22Rv1 (cell line): ENCODE measurements at regions not wholly inside any gene's neighbourhood (a gene's known extent, or its start where the extent isn't known, plus 50 kb on each side); places are given as distances from the start of the nearest gene placed in this dataset.

ENCODE experiments used
- H3K27ac ChIP-seq: fragments of 450-650 bp; 2 replicates; pipeline ENCODE4 v1.5.1; 2017
- ZFX ChIP-seq: fragments of 450-650 bp; IDR thresholded peaks from 2 replicates; pipeline ENCODE4 v1.6.1; 2017; ENCODE audit warnings: antibody characterized with exemption, borderline replicate concordance
- TF ChIP-seq, protein P1 (sequence below): fragments of 450-650 bp; IDR thresholded peaks from 2 replicates; pipeline ENCODE4 v1.5.1; 2017; ENCODE audit warnings: mild to moderate bottlenecking

DNA sequence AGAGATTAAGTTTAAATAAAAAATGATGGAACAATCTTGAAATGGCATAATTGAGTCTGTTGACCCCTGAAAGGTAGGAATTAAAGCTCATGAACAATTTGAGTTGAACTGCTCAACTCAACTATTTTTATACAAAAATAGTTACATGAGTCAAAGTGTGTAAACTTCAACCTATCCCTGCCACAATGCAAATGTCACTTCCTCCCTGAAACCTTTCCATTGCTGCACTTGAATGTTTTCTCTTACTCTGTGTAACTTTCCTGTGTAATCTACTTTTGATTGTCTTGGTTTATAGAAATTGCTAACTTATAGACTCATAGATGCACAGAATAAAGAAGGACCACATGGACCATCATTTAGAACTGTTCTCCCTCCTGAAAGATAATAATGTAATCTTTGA lies 218.5 kb downstream of the GBA3 start:
- no peak for TF ChIP-seq ZFX
- TF ChIP-seq, protein P1, sequence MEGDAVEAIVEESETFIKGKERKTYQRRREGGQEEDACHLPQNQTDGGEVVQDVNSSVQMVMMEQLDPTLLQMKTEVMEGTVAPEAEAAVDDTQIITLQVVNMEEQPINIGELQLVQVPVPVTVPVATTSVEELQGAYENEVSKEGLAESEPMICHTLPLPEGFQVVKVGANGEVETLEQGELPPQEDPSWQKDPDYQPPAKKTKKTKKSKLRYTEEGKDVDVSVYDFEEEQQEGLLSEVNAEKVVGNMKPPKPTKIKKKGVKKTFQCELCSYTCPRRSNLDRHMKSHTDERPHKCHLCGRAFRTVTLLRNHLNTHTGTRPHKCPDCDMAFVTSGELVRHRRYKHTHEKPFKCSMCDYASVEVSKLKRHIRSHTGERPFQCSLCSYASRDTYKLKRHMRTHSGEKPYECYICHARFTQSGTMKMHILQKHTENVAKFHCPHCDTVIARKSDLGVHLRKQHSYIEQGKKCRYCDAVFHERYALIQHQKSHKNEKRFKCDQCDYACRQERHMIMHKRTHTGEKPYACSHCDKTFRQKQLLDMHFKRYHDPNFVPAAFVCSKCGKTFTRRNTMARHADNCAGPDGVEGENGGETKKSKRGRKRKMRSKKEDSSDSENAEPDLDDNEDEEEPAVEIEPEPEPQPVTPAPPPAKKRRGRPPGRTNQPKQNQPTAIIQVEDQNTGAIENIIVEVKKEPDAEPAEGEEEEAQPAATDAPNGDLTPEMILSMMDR, result no peak

DNA sequence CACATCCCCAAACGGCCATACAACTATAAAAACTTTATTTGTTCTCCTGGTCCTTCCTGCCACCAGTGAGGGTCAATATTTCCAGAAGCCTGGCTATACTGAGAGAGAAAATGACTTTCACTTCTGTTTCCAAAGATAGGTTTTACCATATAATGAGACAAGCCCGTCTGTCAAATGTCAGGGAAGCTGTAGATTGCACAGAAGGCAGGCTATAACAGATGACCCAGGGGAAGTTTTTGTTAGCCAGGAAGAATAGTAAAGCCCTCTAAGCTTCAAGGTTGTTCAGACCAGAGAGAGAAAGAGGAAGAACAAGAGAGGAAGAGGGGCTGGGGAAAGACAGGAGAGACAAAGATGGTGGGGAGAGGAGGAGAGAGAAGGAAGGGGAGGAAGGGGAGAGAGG lies 217.5 kb downstream of the GBA3 start:
- H3K27ac ChIP-seq, result no peak overlapping the region
- no peak for TF ChIP-seq ZFX
- TF ChIP-seq, protein P1, result no peak

More for the DNA sequence above, 218.5 kb downstream of the GBA3 start:
- H3K27ac ChIP-seq, result no peak overlapping the region

DNA sequence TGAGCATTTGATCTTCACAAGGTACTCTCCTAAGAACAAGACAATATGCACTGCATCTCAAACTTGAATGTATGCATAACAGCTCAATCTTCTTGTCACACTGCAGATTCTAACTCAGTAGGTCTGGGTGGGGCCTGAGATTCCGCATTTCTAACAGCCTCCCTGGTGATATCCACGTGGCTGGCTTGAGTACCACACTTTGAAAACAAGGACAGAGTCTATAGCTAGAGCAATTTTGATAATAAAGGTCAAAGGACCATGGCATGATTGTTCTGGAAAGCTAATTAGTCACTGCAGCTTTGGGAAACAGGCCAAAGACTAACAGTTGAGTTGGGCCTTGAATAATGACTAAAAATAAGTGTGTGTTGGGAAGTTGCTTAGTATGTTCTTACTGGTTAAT lies 213.3 kb downstream of the GBA3 start:
- TF ChIP-seq, protein P1, result no peak
- TF ChIP-seq ZFX, result no peak
- no peak overlapping the region for H3K27ac ChIP-seq

DNA sequence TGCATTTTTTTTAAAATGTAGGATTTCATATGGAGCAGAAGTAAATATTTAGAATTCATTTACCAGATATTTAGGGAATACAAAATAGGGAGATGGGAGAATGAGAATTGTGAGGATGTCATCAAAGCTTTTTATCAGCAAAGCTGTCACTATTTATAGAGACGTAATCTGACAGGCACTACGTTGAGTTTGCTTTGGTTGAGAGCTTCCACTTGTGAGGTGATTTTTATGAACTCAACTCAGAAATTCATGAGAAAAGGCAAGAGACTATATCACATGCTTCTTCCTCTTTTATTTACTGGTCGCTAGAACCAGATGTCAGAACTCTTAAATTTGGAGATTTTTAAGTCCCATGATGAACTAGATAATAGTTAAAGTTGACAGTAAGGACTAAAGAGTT lies 211.2 kb downstream of the GBA3 start:
- TF ChIP-seq, protein P1, result no peak
- TF ChIP-seq ZFX, result no peak
- H3K27ac ChIP-seq, result no peak overlapping the region

DNA sequence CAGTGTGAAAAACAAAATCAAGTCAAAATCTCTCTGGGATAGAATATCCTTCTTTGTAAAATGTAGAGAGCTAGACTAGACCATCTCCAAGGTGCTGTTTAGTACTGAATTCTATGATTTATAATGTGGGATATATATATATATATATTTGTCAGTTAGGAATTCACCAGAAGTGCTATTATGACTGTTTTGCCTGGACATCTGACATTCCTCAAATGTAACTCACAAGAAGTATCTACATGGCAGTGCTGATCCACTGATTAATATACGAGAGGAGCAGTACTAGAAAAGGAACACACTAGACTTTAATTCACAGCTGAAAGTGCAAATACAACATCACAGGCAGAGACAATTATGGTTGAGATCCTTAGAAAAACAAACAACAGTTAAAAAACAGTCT lies 208.9 kb downstream of the GBA3 start:
- no peak overlapping the region for H3K27ac ChIP-seq
- no peak for TF ChIP-seq ZFX
- TF ChIP-seq, protein P1, result no peak

DNA sequence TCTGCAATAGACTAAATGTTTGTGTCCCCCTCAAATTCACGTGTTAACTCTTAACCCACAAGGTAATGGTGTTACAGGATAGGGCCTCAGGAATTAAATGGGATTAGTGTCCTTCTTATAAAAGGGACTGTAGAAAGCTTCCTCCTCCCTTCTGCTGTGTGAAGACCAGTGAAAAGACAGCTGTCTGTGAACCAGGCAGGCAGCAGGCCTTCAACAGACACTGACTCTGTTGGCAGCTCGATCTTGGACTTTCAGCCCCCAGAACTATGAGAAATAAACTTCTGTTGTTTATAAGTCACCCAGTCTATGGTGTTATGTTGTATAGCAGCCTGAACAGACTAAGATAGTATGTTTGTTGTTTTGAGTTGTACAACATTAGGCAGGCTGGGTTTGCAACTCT lies 208.1 kb downstream of the GBA3 start:
- no peak overlapping the region for H3K27ac ChIP-seq
- TF ChIP-seq, protein P1, result no peak
- TF ChIP-seq ZFX, result no peak

DNA sequence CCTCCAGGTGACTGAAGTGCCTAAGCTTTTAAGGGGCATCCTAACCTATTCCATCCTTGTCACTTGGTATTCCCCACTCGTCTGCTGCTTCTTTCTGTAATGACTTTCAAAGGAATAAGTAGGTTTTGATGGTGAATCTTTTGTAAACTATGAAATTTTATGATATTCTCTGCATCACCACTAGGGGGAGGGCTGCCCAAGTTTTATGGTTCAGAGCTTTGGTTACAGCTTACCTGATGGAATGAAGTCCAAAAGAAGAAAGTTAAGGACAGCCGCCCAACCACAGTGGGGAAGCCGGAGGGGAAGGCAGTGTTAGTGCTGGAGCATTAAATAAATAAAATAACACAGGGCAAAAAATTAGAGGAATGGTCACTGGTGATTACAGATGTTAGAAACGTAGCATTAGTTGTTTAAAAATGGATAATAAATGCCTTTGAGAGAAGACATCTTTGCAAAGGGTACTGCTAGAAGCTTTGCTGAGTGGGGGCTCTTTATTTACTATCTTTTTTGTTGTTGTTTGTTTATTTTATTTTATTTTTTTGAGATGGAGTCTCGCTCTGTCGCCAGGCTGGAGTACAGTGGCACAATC lies 204.9 kb downstream of the GBA3 start:
- no peak overlapping the region for H3K27ac ChIP-seq
- no peak for TF ChIP-seq ZFX
- TF ChIP-seq, protein P1, result peak; percentile 92
